H9 (cell line): ENCODE measurements at regions not wholly inside any gene's neighbourhood (a gene's known extent, or its start where the extent isn't known, plus 50 kb on each side); places are given as distances from the start of the nearest gene placed in this dataset.

Experiments
- DNase-seq: peaks from one replicate; pipeline ENCODE4 v3.0.0-alpha.2; 2017
- H2AFZ ChIP-seq: one replicate; pipeline ENCODE4 v1.6.1; 2013; ENCODE audit warnings: mild to moderate bottlenecking, low read length, control low read depth, moderate library complexity
- H2AK5ac ChIP-seq: 2 replicates; pipeline ENCODE4 v1.6.1; 2013; ENCODE audit warnings: low read length, control low read depth, mixed read lengths; ENCODE audit not compliant: insufficient read length
- H2BK120ac ChIP-seq: one replicate; pipeline ENCODE4 v1.6.1; 2013; ENCODE audit warnings: low read depth, mild to moderate bottlenecking, low read length, control low read depth, inconsistent platforms; ENCODE audit not compliant: poor library complexity, severe bottlenecking
- H2BK12ac ChIP-seq: 2 replicates; pipeline ENCODE4 v1.6.1; 2013; ENCODE audit warnings: low read length, control low read depth, mixed read lengths, low read depth; ENCODE audit not compliant: insufficient read length
- H2BK15ac ChIP-seq: 2 replicates; pipeline ENCODE4 v1.6.1; 2013; ENCODE audit warnings: low read depth, low read length, control low read depth
- H2BK20ac ChIP-seq: one replicate; pipeline ENCODE4 v1.6.1; 2013; ENCODE audit warnings: low read depth, mild to moderate bottlenecking, low read length, control low read depth, inconsistent platforms; ENCODE audit not compliant: poor library complexity, severe bottlenecking
- H2BK5ac ChIP-seq: 2 replicates; pipeline ENCODE4 v1.6.1; 2013; ENCODE audit warnings: low read length, control low read depth, mixed read lengths; ENCODE audit not compliant: insufficient read length
- H3K14ac ChIP-seq: 2 replicates; pipeline ENCODE4 v1.6.1; 2013; ENCODE audit warnings: low read length, control low read depth; ENCODE audit not compliant: insufficient read depth
- H3K18ac ChIP-seq: 2 replicates; pipeline ENCODE4 v1.6.1; 2013; ENCODE audit warnings: low read depth, mild to moderate bottlenecking, mixed read lengths, low read length, control low read depth; ENCODE audit not compliant: insufficient read length
- H3K23ac ChIP-seq: 2 replicates; pipeline ENCODE4 v1.6.1; 2013; ENCODE audit warnings: low read length, control low read depth, mixed read lengths, low read depth; ENCODE audit not compliant: insufficient read length
- H3K23me2 ChIP-seq: 2 replicates; pipeline ENCODE4 v1.6.1; 2013; ENCODE audit warnings: low read depth, mild to moderate bottlenecking, mixed read lengths, low read length, control low read depth; ENCODE audit not compliant: insufficient read length, poor library complexity, severe bottlenecking
- H3K27ac ChIP-seq: 2 replicates; pipeline ENCODE4 v1.5.1; 2013; ENCODE audit warnings: low read length, control low read depth, mixed read lengths, low read depth; ENCODE audit not compliant: insufficient read length
- H3K27me3 ChIP-seq: 2 replicates; pipeline ENCODE4 v1.6.1; 2013; ENCODE audit warnings: low read length, control low read depth, inconsistent platforms; ENCODE audit not compliant: insufficient read depth
- H3K4ac ChIP-seq: 2 replicates; pipeline ENCODE4 v1.6.1; 2013; ENCODE audit warnings: low read depth, mild to moderate bottlenecking, control low read depth, inconsistent platforms, low read length, moderate library complexity
- H3K4me1 ChIP-seq: 2 replicates; pipeline ENCODE4 v1.6.1; 2013; ENCODE audit warnings: low read length, control low read depth, inconsistent platforms; ENCODE audit not compliant: insufficient read depth
- H3K4me2 ChIP-seq: 2 replicates; pipeline ENCODE4 v1.6.1; 2013; ENCODE audit warnings: low read length, control low read depth, mixed read lengths; ENCODE audit not compliant: insufficient read length, insufficient read depth
- H3K56ac ChIP-seq: 2 replicates; pipeline ENCODE4 v1.6.1; 2013; ENCODE audit warnings: low read depth, mild to moderate bottlenecking, mixed read lengths, low read length, control low read depth; ENCODE audit not compliant: insufficient read length
- H3K79me1 ChIP-seq: 2 replicates; pipeline ENCODE4 v1.6.1; 2013; ENCODE audit warnings: low read depth, mild to moderate bottlenecking, moderate library complexity, low read length, control low read depth, inconsistent platforms; ENCODE audit not compliant: insufficient read depth, poor library complexity, severe bottlenecking
- H3K79me2 ChIP-seq: 2 replicates; pipeline ENCODE4 v1.6.1; 2013; ENCODE audit warnings: low read length, control low read depth, inconsistent platforms; ENCODE audit not compliant: insufficient read depth
- H3K9ac ChIP-seq: 2 replicates; pipeline ENCODE4 v1.6.1; 2013; ENCODE audit warnings: low read length, control low read depth, mixed read lengths; ENCODE audit not compliant: insufficient read length; ENCODE audit errors: extremely low read depth
- H3K9me3 ChIP-seq: one replicate; pipeline ENCODE4 v1.6.1; 2013; ENCODE audit warnings: low read depth, low read length, inconsistent platforms; ENCODE audit not compliant: control insufficient read depth
- H3T11ph ChIP-seq: one replicate; pipeline ENCODE4 v1.6.1; 2013; ENCODE audit warnings: mild to moderate bottlenecking, low read length, control low read depth, inconsistent platforms
- H4K20me1 ChIP-seq: one replicate; pipeline ENCODE4 v1.6.1; 2013; ENCODE audit not compliant: control insufficient read depth, insufficient read length, insufficient read depth
- H4K5ac ChIP-seq: 2 replicates; pipeline ENCODE4 v1.6.1; 2013; ENCODE audit warnings: low read depth, mild to moderate bottlenecking, mixed read lengths, low read length, control low read depth; ENCODE audit not compliant: insufficient read length
- H4K8ac ChIP-seq: replicated peaks from 2 replicates; pipeline ENCODE4 v1.6.1; 2013; ENCODE audit warnings: low read length, control low read depth, mixed read lengths, low read depth; ENCODE audit not compliant: insufficient read length
- H4K91ac ChIP-seq: 2 replicates; pipeline ENCODE4 v1.6.1; 2013; ENCODE audit warnings: low read depth, mild to moderate bottlenecking, moderate library complexity, mixed read lengths, low read length, control low read depth; ENCODE audit not compliant: insufficient read length
- H3K27ac Mint-ChIP-seq, 3 experiments: 2 replicates in 2 of 3; 3 replicates in 1 of 3; pipeline ENCODE4 v1.8.0; 2020 to 2021; ENCODE audit warnings: mixed read lengths in 3 of 3, mild to moderate bottlenecking in 1 of 3, moderate library complexity in 1 of 3
- H3K27me3 Mint-ChIP-seq: 2 replicates; pipeline ENCODE4 v1.8.0; 2021; ENCODE audit warnings: low read depth, mild to moderate bottlenecking, moderate library complexity, mixed read lengths
- H3K36me3 Mint-ChIP-seq, 3 experiments: 2 replicates in 2 of 3; 3 replicates in 1 of 3; pipeline ENCODE4 v1.8.0; 2020 to 2021; ENCODE audit warnings: low read depth in 3 of 3, mixed read lengths in 3 of 3; ENCODE audit not compliant: insufficient read depth in 1 of 3
- H3K4me1 Mint-ChIP-seq, 2 experiments: 2 replicates each; pipeline ENCODE4 v1.8.0; 2020; ENCODE audit warnings: mixed read lengths in 2 of 2
- H3K4me3 Mint-ChIP-seq, 2 experiments: 2 replicates in 1 of 2; 3 replicates in 1 of 2; pipeline ENCODE4 v1.8.0; 2020 to 2021; ENCODE audit warnings: mild to moderate bottlenecking in 2 of 2, mixed read lengths in 2 of 2, moderate library complexity in 1 of 2
- H3K9me3 Mint-ChIP-seq, 2 experiments: 2 replicates in 1 of 2; 3 replicates in 1 of 2; pipeline ENCODE4 v1.8.0; 2020; ENCODE audit warnings: mild to moderate bottlenecking in 2 of 2, mixed read lengths in 2 of 2, moderate library complexity in 1 of 2
- CTCF ChIP-seq: fragments of 200-600 bp; sonication (generic); conservative IDR thresholded peaks from 3 replicates; pipeline ENCODE4 v1.8.0; 2021; ENCODE audit warnings: antibody characterized with exemption, mild to moderate bottlenecking
- WGBS: extraction: QIAGEN DNeasy Blood & Tissue Kit; methylation state at CpG from one replicate; pipeline ENCODE4 v1.1.7; 2013; ENCODE audit warnings: missing lambda C conversion rate, low lambda C conversion rate, mixed read lengths; ENCODE audit not compliant: insufficient read length; ENCODE audit errors: extremely low coverage; 5-methylcytosine and 5-hydroxymethylcytosine counted together

GRCh38 chr13:97600458-97601075, 166.6 kb downstream of the RAP2A start:
- Mint-ChIP-seq H3K36me3 (peaks cover 2 to 15% (median 3%) of the 10 kb centered on the region in 3 experiments), H3K4me1 (peaks cover 10 to 15% of the 10 kb centered on the region in 2 experiments), H3K4me3 (no peak overlapping the region), H3K27me3 (no peaks in the 10 kb centered on the region; the same call in 1 of the 2 replicates), H3K27ac (no peak overlapping the region), H3K9me3 (peaks cover 26 to 28% of the 10 kb centered on the region in 2 experiments)
- DNase-seq: no peak
- Histone ChIP-seq H3K79me1 (no peaks in the 10 kb centered on the region), H3K4ac (no peak overlapping the region), H2BK12ac (no peak overlapping the region), H2BK20ac (no peak overlapping the region), H3K4me2 (no peak overlapping the region), H2BK5ac (no peak overlapping the region), H4K8ac (no peak overlapping the region), H4K5ac (no peak overlapping the region), H4K20me1 (no peaks in the 10 kb centered on the region), H3K23me2 (no peaks in the 10 kb centered on the region), H2AFZ (no peak overlapping the region), H3K27me3 (no peaks in the 10 kb centered on the region), H3K18ac (no peak overlapping the region), H3K56ac (no peak overlapping the region), H4K91ac (no peak overlapping the region), H3K14ac (no peak overlapping the region), H2BK15ac (no peak overlapping the region), H2BK120ac (no peak overlapping the region), H3K9ac (no peak overlapping the region), H3K9me3 (no peaks in the 10 kb centered on the region), H3K4me1 (no peaks in the 10 kb centered on the region), H2AK5ac (no peak overlapping the region), H3K79me2 (no peaks in the 10 kb centered on the region), H3T11ph (no peak overlapping the region), H3K27ac (no peak overlapping the region), H3K23ac (no peak overlapping the region)
- whole genome bisulfite sequencing: no CpG with 5 or more reads among the region's 3 CpGs
- TF ChIP-seq CTCF: no peak
